ENCODE measurements at regions not wholly inside any gene's neighbourhood (a gene's known extent, or its start where the extent isn't known, plus 50 kb on each side); places are given as distances from the start of the nearest gene placed in this dataset.
A peak's percentile ranks its signal among the peaks of the same experiment; 100 is the strongest.

DNA sequence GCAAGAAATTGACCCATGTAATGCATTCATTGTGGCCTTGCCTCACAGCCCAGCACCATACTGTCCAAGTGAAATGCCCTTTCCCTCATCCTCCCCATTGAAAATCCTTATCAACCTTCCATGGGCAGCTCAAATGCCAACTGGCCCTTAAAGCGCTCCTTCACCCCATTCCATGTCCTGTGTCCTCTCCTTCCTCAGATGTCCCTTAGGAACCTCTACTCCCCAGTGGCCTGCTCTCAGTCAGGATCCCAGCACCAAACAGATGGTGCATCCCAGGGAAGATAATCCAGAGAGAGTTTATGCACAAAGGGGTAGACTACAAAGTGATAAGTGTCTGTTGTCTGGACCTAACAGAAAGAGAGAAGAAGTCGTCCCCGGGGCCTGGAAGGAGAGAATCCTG, 407.4 kb upstream of the ZNF507 start:
- H3K4me3 Mint-ChIP-seq: no peak overlapping the region
- DNase-seq (no peak), ATAC-seq (ENCODE audit: low read depth in 2 of 2) (no peak)
- no peaks in the 10 kb centered on the region for H3K36me3 Mint-ChIP-seq
- H3K9me3 Mint-ChIP-seq: peaks cover 0 to 9% (median 4%) of the 10 kb centered on the region in 7 donors
- no peak overlapping the region for H3K27ac Mint-ChIP-seq
- no peaks in the 10 kb centered on the region for H3K4me1 Mint-ChIP-seq
- H3K27me3 Mint-ChIP-seq: no peaks in the 10 kb centered on the region

- H3K4me3 Mint-ChIP-seq: no peak overlapping the region
Observed at GRCh38 chr19:31938675-31939074, 406.7 kb upstream of the ZNF507 start.

DNA sequence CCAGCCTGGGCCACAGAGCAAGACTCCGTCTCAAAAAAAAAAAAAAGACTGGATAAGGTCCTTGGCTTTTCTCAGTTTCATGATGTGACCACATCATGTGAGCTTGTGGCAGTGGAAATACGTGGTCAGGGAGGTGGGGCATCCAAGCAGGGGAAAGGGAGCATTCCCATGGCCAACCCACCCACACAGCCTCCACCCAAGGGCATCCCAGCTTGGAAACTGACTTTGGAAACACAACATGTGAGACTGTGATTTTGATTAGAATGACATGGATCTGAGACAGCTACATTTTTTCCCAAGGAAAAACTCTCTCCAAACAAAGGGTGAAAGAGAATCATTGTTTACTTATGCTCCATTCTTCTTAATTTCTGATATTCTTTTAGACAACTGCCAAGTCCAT, 405.0 kb upstream of the ZNF507 start:
- Mint-ChIP-seq H3K9me3 (peaks cover 0 to 6% (median 3%) of the 10 kb centered on the region in 7 donors), H3K36me3 (no peaks in the 10 kb centered on the region), H3K27ac (no peak overlapping the region), H3K27me3 (no peaks in the 10 kb centered on the region), H3K4me3 (no peak overlapping the region), H3K4me1 (no peaks in the 10 kb centered on the region)
- ATAC-seq (ENCODE audit: low read depth in 2 of 2): no peak
- no peak for DNase-seq

More at GRCh38 chr19:31938675-31939074, 406.7 kb upstream of the ZNF507 start:
- Mint-ChIP-seq H3K27me3 (no peaks in the 10 kb centered on the region), H3K9me3 (peaks cover 0 to 9% (median 4%) of the 10 kb centered on the region in 7 donors), H3K27ac (no peak overlapping the region), H3K4me1 (no peaks in the 10 kb centered on the region), H3K36me3 (no peaks in the 10 kb centered on the region)
- ATAC-seq (ENCODE audit: low read depth in 2 of 2) (no peak), DNase-seq (no peak)

DNA sequence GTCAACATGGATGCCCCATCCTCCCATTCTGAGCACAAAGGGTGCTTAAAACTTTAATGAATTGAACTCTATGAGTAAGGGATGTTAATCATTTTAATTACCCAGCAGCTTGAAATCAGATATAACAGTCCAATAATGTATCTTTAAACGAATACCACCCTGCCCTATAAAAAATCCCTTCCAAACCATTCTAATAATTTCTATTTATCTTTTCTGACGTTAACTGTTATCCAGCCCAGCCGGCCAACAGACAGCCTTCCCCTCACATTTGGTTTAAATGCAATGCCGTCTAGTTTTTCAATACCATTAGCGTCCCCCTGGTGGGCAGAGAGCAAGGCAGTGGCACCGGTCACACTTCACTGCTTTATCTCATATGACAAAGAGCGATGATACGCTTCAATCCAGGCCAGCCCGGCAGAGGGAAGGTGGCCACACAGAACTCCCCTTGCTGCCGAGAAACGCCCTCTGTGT, 402.2 kb upstream of the ZNF507 start:
- ATAC-seq (ENCODE audit: low read depth in 2 of 2) (no peak), DNase-seq (no peak)
- no peak overlapping the region for H3K4me3 Mint-ChIP-seq
- peaks cover 0 to 3% (median 0%) of the 10 kb centered on the region in 7 donors for H3K9me3 Mint-ChIP-seq
- no peak overlapping the region for H3K27ac Mint-ChIP-seq
- H3K36me3 Mint-ChIP-seq: no peaks in the 10 kb centered on the region
- H3K4me1 Mint-ChIP-seq: no peaks in the 10 kb centered on the region
- H3K27me3 Mint-ChIP-seq: no peaks in the 10 kb centered on the region

- peaks cover 0 to 3% (median 0%) of the 10 kb centered on the region in 7 donors for H3K9me3 Mint-ChIP-seq
- H3K4me1 Mint-ChIP-seq: no peaks in the 10 kb centered on the region
- H3K36me3 Mint-ChIP-seq: no peaks in the 10 kb centered on the region
- DNase-seq: no peak
- no peak overlapping the region for H3K27ac Mint-ChIP-seq
- no peaks in the 10 kb centered on the region for H3K27me3 Mint-ChIP-seq
- ATAC-seq (ENCODE audit: low read depth in 2 of 2): no peak
- H3K4me3 Mint-ChIP-seq: no peak overlapping the region
Observed at GRCh38 chr19:31943778-31944177, 401.6 kb upstream of the ZNF507 start.

- Mint-ChIP-seq H3K27ac (peak overlapping the region in 1 of 6 donors; percentile 22), H3K36me3 (no peaks in the 10 kb centered on the region), H3K27me3 (no peaks in the 10 kb centered on the region), H3K4me1 (no peaks in the 10 kb centered on the region), H3K9me3 (peaks cover 0 to 3% (median 0%) of the 10 kb centered on the region in 7 donors), H3K4me3 (no peak overlapping the region)
- ATAC-seq (ENCODE audit: low read depth in 2 of 2): no peak
- no peak for DNase-seq
Observed at GRCh38 chr19:31944326-31944725, 401.1 kb upstream of the ZNF507 start.

- H3K9me3 Mint-ChIP-seq: peaks cover 0 to 5% (median 0%) of the 10 kb centered on the region in 7 donors
- H3K4me1 Mint-ChIP-seq: no peaks in the 10 kb centered on the region
- H3K27me3 Mint-ChIP-seq: peaks cover 0 to 5% (median 0%) of the 10 kb centered on the region in 3 donors
- no peak overlapping the region for H3K4me3 Mint-ChIP-seq
- H3K36me3 Mint-ChIP-seq: no peaks in the 10 kb centered on the region
- no peak overlapping the region for H3K27ac Mint-ChIP-seq
- ATAC-seq (ENCODE audit: low read depth in 2 of 2): no peak
- DNase-seq: no peak
Observed at GRCh38 chr19:31946491-31946890, 398.9 kb upstream of the ZNF507 start.

- no peak overlapping the region for H3K27ac Mint-ChIP-seq
- peaks cover 0 to 12% (median 2%) of the 10 kb centered on the region in 7 donors for H3K9me3 Mint-ChIP-seq
- H3K4me1 Mint-ChIP-seq: no peaks in the 10 kb centered on the region
Observed at GRCh38 chr19:31947436-31948115, 397.8 kb upstream of the ZNF507 start.

DNA sequence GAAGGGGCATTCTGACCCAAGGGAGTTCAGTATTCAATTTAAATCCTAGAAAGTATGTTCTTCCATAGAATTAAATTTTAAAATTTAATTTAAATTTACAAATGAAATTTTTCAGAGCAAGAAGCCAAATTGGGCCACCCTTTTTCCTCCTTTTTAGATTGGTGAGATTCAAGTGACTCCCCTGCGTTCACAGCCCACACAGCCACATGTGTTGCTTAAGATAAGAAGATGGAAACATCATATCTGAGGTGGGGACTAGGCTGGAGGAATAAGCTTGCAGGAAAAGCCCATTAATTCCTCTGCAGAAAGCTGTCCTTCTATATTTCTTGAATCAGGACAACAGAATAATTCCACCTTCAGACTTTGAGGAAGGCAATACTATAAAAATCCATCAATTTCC, 392.7 kb upstream of the ZNF507 start:
- Mint-ChIP-seq H3K4me3 (no peak overlapping the region), H3K27me3 (peaks cover 0 to 5% (median 0%) of the 10 kb centered on the region in 3 donors), H3K4me1 (no peaks in the 10 kb centered on the region), H3K27ac (no peak overlapping the region), H3K36me3 (no peaks in the 10 kb centered on the region), H3K9me3 (peaks cover 0 to 12% (median 4%) of the 10 kb centered on the region in 7 donors)
- no peak for DNase-seq
- ATAC-seq (ENCODE audit: low read depth in 2 of 2): no peak

More at GRCh38 chr19:31947436-31948115, 397.8 kb upstream of the ZNF507 start:
- H3K27me3 Mint-ChIP-seq: peaks cover 0 to 5% (median 0%) of the 10 kb centered on the region in 3 donors
- H3K4me3 Mint-ChIP-seq: peak overlapping the region in 1 of 8 donors; percentile 47
- no peak for DNase-seq
- ATAC-seq (ENCODE audit: low read depth in 2 of 2): no peak
- no peaks in the 10 kb centered on the region for H3K36me3 Mint-ChIP-seq

- peaks cover 0 to 5% (median 0%) of the 10 kb centered on the region in 3 donors for H3K27me3 Mint-ChIP-seq
- no peaks in the 10 kb centered on the region for H3K36me3 Mint-ChIP-seq
- ATAC-seq (ENCODE audit: low read depth in 2 of 2) (no peak), DNase-seq (no peak)
- H3K4me1 Mint-ChIP-seq: no peaks in the 10 kb centered on the region
- H3K9me3 Mint-ChIP-seq: peaks cover 0 to 12% (median 4%) of the 10 kb centered on the region in 7 donors
- no peak overlapping the region for H3K27ac Mint-ChIP-seq
- H3K4me3 Mint-ChIP-seq: no peak overlapping the region
Observed at GRCh38 chr19:31955061-31955460, 390.3 kb upstream of the ZNF507 start.

- Mint-ChIP-seq H3K9me3 (peaks cover 0 to 8% (median 4%) of the 10 kb centered on the region in 7 donors), H3K4me1 (no peaks in the 10 kb centered on the region), H3K27ac (no peak overlapping the region), H3K36me3 (no peaks in the 10 kb centered on the region), H3K27me3 (no peaks in the 10 kb centered on the region), H3K4me3 (no peak overlapping the region)
- ATAC-seq (ENCODE audit: low read depth in 2 of 2) (no peak), DNase-seq (no peak)
Observed at GRCh38 chr19:31955884-31956283, 389.5 kb upstream of the ZNF507 start.

GRCh38 chr19:31956771-31957392, 388.5 kb upstream of the ZNF507 start:
- DNase-seq: no peak
- H3K4me3 Mint-ChIP-seq: no peak overlapping the region
- no peak overlapping the region for H3K27ac Mint-ChIP-seq
- no peak for ATAC-seq (ENCODE audit: low read depth in 2 of 2)
- peaks cover 0 to 5% (median 4%) of the 10 kb centered on the region in 7 donors for H3K9me3 Mint-ChIP-seq
- H3K36me3 Mint-ChIP-seq: no peaks in the 10 kb centered on the region
- no peaks in the 10 kb centered on the region for H3K27me3 Mint-ChIP-seq
- no peaks in the 10 kb centered on the region for H3K4me1 Mint-ChIP-seq

GRCh38 chr19:31957711-31958110, 387.7 kb upstream of the ZNF507 start:
- H3K27me3 Mint-ChIP-seq: no peaks in the 10 kb centered on the region
- DNase-seq: no peak
- no peak overlapping the region for H3K27ac Mint-ChIP-seq
- H3K4me3 Mint-ChIP-seq: no peak overlapping the region
- no peak for ATAC-seq (ENCODE audit: low read depth in 2 of 2)
- no peaks in the 10 kb centered on the region for H3K36me3 Mint-ChIP-seq
- peaks cover 0 to 5% (median 0%) of the 10 kb centered on the region in 7 donors for H3K9me3 Mint-ChIP-seq
- no peaks in the 10 kb centered on the region for H3K4me1 Mint-ChIP-seq

DNA sequence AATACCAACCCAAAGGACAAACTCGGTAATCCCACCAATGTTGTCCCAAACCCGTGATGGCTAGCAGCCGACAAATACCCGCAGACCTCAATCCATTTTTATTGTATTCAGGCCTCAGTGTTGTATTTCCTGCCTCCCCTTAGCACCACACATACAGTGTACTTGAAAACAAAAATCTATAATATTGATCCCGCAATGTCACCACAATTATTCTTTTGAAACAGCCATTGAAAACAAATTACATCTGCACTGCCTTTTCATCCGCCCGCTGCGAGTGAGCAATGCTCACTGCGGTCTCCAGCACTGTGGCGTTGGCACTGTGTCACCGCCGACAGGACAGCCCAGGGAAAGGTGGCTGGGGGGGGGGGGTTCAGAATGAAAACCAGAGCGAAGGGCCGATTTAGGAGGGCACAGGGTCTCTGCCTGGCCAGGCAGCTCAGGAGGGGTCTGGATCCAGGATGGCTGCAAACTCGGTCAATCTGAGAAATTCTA, 385.8 kb upstream of the ZNF507 start:
- Mint-ChIP-seq H3K4me3 (no peak overlapping the region), H3K9me3 (peaks cover 0 to 4% (median 0%) of the 10 kb centered on the region in 7 donors), H3K27me3 (no peaks in the 10 kb centered on the region), H3K4me1 (no peaks in the 10 kb centered on the region), H3K27ac (no peak overlapping the region), H3K36me3 (no peaks in the 10 kb centered on the region)
- ATAC-seq (ENCODE audit: low read depth in 2 of 2) (no peak), DNase-seq (no peak)
